NCI-H1417 (cell line): ENCODE measurements at regions not wholly inside any gene's neighbourhood (a gene's known extent, or its start where the extent isn't known, plus 50 kb on each side); places are given as distances from the start of the nearest gene placed in this dataset.

Experiments
- DNase-seq, 3 experiments: peaks; one replicate each; lab custom pipeline; 2025; lab: John Stamatoyannopoulos, UW

DNA sequence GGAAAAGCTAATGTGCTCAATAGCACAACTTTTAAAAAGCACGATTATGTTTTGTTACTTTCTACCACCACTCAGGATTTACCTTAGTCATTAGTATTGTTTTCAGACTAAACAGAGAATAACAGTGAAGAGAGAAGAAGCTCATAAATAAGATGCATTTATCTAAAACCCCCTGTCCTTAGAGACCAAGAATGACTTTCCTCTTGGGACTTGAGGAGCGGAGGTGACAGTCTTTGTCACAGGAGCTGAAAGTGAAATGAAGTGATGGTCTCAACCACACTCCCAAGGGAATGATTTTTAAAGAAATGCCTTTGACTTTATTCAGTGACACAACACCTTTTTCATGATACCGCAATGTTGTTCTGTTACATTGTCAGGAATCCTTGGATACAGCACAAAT, 190.6 kb upstream of the NBEA start:
- DNase-seq, result peak in 1 of 3 experiments; percentile 33

GRCh38 chr13:34752283-34752960, 189.6 kb upstream of the NBEA start:
- DNase-seq, result no peak

DNA sequence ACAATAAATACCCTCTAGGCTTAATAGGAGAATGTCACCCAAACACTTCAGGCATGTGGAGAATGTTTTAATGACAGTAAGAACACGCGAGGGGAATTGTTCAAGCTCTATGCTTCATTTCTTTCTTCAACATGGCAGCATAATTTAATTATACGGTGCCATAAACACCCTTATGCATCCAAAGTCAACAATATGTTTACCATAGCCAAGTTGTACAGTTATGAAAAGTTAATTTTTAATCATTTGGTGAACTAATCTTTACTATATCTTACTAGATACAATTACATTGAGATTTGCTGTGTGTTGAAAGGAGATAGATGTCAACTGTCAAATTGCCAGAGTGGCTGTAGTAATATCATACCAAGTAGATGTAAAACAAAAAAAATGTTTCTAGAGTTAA, 185.9 kb upstream of the NBEA start:
- no peak for DNase-seq

DNA sequence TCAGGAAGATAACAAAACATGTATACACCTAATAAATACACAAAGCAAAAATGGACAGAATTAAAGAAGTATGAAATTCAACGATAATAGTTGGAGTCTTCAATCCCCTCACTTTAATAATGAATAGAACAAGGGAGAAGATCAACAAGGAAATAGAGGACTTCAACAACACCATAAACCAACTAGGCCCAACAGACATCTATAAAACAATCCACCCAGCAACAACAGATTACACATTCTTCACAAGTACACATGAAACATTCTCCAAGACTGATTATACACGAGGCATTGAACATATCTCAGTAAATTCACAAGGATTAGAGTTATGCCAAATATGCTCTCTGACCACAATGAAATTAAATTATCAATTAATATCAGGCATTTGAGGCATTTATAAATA, 185.5 kb upstream of the NBEA start:
- no peak for DNase-seq

DNA sequence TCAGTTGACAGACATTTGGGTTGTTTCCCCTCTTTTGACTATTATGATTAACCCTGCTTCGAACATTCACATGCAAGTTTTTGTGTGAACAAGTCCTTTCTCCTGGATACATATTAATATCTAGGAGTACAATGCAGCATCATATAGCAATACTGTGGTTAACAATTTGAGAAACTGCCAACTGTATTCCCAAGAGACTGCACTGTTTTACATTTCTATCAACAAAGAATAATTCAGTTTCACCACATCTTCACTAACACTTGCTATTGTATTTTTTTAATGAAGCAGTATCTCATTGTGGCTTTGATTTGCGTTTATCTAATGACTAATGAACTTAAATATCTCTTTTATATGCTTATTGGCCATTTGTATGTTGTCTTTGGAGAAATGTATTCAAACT, 184.6 kb upstream of the NBEA start:
- no peak for DNase-seq

- DNase-seq, result no peak
Measured at GRCh38 chr13:34758628-34759027, 183.4 kb upstream of the NBEA start.

GRCh38 chr13:34762312-34762711, 179.8 kb upstream of the NBEA start:
- DNase-seq, result no peak

DNA sequence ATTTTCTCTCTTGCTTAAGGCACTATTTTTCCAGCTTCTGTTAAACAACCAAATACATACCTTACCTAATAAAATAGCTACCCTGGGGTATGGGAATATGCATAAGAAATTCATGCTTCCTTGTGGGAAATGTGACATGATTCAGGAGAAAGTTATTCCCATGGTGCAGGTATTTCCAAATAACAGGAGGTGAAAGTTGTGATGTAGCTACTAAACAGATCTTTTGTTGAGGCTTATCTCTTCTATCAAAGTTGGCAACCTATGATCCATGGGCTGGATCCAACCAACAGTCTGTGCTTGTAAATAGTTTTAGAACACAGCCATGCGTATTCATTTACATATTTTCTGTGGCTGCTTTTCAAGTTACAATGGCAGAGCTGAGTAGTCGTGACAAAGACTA, 177.8 kb upstream of the NBEA start:
- DNase-seq, result no peak

- no peak for DNase-seq
Measured at GRCh38 chr13:34765446-34766180, 176.5 kb upstream of the NBEA start.

GRCh38 chr13:34767778-34768177, 174.3 kb upstream of the NBEA start:
- no peak for DNase-seq

DNA sequence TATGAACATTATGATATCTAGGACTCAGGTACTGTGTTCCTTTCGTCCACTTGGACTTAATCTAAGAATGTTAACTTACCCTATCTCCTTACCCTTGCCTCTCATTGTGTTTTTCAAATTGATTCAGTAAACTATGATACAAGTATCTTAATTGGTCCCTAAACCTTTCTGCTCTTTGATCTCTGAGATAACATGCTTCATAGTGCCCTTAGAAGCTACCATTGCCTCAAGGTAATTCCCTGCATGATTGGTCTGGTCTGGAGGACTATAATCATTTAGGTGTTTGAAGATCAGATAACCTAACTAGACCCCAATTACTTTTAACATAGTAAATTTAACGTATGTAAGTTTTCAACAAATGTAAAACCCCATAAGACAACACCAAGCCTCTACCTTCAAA, 169.9 kb upstream of the NBEA start:
- no peak for DNase-seq

GRCh38 chr13:34772881-34773280, 169.2 kb upstream of the NBEA start:
- DNase-seq, result peak in 1 of 3 experiments; percentile 3

- no peak for DNase-seq
Measured at GRCh38 chr13:34776390-34776981, 165.6 kb upstream of the NBEA start.

- DNase-seq, result no peak
Measured at GRCh38 chr13:34777089-34777913, 164.8 kb upstream of the NBEA start.

DNA sequence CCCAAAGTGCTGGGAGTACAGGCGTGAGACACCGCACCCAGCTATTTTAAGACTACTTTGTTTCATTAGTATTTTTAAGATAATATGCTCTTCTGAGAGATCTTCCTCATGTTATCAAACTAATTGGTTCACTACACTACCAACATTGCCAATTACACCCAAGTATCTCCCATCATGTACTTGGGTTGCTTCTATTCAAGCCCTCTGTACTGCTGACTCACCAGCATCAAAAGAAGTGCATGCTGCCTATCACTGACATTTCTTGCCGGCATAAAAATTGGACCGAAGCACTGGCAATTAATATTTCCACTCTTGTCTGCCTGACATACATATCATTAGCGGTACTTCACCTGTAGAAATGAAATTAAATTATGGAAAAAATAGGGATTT, 164.2 kb upstream of the NBEA start:
- no peak for DNase-seq

DNA sequence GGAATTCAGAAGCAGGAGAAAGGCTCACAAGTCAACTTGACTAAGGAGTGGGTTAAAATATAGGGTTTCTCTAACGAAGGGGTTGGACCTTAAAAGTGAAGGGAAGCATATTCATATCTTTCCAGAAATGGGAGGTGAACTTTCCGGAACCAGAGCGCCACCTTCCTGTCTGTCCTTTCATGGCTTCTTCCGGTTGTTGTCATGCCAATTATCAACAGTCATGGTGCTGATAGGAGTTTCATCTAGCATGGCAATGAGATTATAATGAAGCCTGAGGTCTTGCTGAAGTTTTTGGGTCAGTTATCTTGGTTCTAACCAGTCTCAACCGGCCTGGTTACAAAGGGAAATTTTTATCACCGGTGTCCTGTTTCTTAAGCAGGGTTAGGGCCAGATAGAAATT, 162.9 kb upstream of the NBEA start:
- no peak for DNase-seq

- DNase-seq, result no peak
Measured at GRCh38 chr13:34793301-34793700, 148.8 kb upstream of the NBEA start.

GRCh38 chr13:34803756-34804155, 138.3 kb upstream of the NBEA start:
- no peak for DNase-seq

DNA sequence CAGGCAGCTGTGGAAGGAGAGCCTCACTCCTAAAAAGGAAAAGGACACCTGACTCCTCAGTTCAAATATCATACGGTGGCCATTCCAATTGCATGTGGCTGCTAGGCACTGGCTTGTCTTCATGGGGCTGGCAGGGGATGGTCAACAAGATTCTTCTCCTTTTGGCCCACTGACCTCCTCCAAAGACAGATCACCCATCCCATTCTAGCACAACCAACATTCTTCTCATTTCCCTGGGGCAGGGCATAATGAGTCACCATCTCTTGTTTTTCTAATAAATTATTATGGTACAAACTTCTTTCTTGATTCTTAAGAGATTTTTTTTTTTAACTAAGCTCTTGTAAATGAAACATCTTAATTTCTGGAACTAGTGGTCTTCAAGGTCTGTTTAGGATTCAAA, 136.7 kb upstream of the NBEA start:
- DNase-seq, result no peak

- DNase-seq, result no peak
Measured at GRCh38 chr13:34808649-34809048, 133.4 kb upstream of the NBEA start.

GRCh38 chr13:34810996-34811395, 131.1 kb upstream of the NBEA start:
- DNase-seq, result no peak

GRCh38 chr13:34815526-34815925, 126.5 kb upstream of the NBEA start:
- DNase-seq, result no peak
